Neural progenitor cell (in vitro differentiated cells): ENCODE measurements at regions not wholly inside any gene's neighbourhood (a gene's known extent, or its start where the extent isn't known, plus 50 kb on each side); places are given as distances from the start of the nearest gene placed in this dataset.
A peak's percentile ranks its signal among the peaks of the same experiment; 100 is the strongest.

Experiments
- DNase-seq: peaks from one replicate; pipeline ENCODE4 v3.0.0-alpha.2; 2016; ENCODE audit warnings: low spot score
- H2AFZ ChIP-seq: fragments of 200-600 bp; sonication (generic); replicated peaks from 2 replicates; pipeline ENCODE4 v1.6.1; 2016; ENCODE audit warnings: antibody characterized with exemption
- H3F3A ChIP-seq: fragments of 200-600 bp; sonication (generic); 2 replicates; pipeline ENCODE4 v1.6.1; 2016; ENCODE audit warnings: antibody characterized with exemption, low read depth
- H3K27ac ChIP-seq: fragments of 200-600 bp; sonication (generic); 2 replicates; pipeline ENCODE4 v1.5.1; 2016; ENCODE audit warnings: mild to moderate bottlenecking
- H3K27me3 ChIP-seq: fragments of 200-600 bp; sonication (generic); 2 replicates; pipeline ENCODE4 v1.6.1; 2016; ENCODE audit warnings: mild to moderate bottlenecking, moderate library complexity
- H3K36me3 ChIP-seq: fragments of 200-600 bp; sonication (generic); 2 replicates; pipeline ENCODE4 v1.5.1; 2016
- H3K4me1 ChIP-seq: fragments of 200-600 bp; sonication (generic); 2 replicates; pipeline ENCODE4 v1.6.1; 2016; ENCODE audit warnings: mixed run types
- H3K4me2 ChIP-seq: fragments of 200-600 bp; sonication (generic); 2 replicates; pipeline ENCODE4 v1.6.1; 2016
- H3K4me3 ChIP-seq: fragments of 200-600 bp; sonication (generic); 2 replicates; pipeline ENCODE4 v1.5.1; 2016
- H3K79me2 ChIP-seq: fragments of 200-600 bp; sonication (generic); 2 replicates; pipeline ENCODE4 v1.6.1; 2016; ENCODE audit warnings: low read depth
- H3K9ac ChIP-seq: fragments of 200-600 bp; sonication (generic); 2 replicates; pipeline ENCODE4 v1.6.1; 2016
- H3K9me3 ChIP-seq: fragments of 200-600 bp; sonication (generic); 2 replicates; pipeline ENCODE4 v1.5.1; 2016; ENCODE audit warnings: low read depth
- H4K20me1 ChIP-seq: fragments of 200-600 bp; sonication (generic); 2 replicates; pipeline ENCODE4 v1.6.1; 2016; ENCODE audit warnings: low read depth
- H3K27ac Mint-ChIP-seq: 3 replicates; pipeline ENCODE4 v1.8.0; 2021; ENCODE audit warnings: mixed read lengths
- H3K27me3 Mint-ChIP-seq: 2 replicates; pipeline ENCODE4 v1.8.0; 2022; ENCODE audit warnings: low read depth, mild to moderate bottlenecking, inconsistent platforms, moderate library complexity, mixed read lengths; ENCODE audit not compliant: insufficient read depth
- H3K36me3 Mint-ChIP-seq: 3 replicates; pipeline ENCODE4 v1.8.0; 2021; ENCODE audit warnings: mixed read lengths
- H3K4me1 Mint-ChIP-seq: 3 replicates; pipeline ENCODE4 v1.8.0; 2021; ENCODE audit warnings: mixed read lengths
- H3K4me3 Mint-ChIP-seq: 3 replicates; pipeline ENCODE4 v1.8.0; 2021; ENCODE audit warnings: mild to moderate bottlenecking, moderate library complexity, mixed read lengths
- H3K9me3 Mint-ChIP-seq: 3 replicates; pipeline ENCODE4 v1.8.0; 2020; ENCODE audit warnings: mixed read lengths
- CTCF ChIP-seq: fragments of 200-600 bp; sonication (generic); IDR thresholded peaks from 2 replicates; pipeline ENCODE4 v1.5.1; 2017; ENCODE audit warnings: antibody characterized with exemption, mild to moderate bottlenecking
- EZH2 ChIP-seq: fragments of 200-600 bp; sonication (generic); IDR thresholded peaks from 2 replicates; pipeline ENCODE4 v1.6.1; 2017; ENCODE audit warnings: antibody characterized with exemption, mild to moderate bottlenecking, moderate library complexity
- EZH2phosphoT487 ChIP-seq: fragments of 200-600 bp; sonication (generic); IDR thresholded peaks from 2 replicates; pipeline ENCODE4 v1.6.1; 2017; ENCODE audit warnings: antibody characterized with exemption

DNA sequence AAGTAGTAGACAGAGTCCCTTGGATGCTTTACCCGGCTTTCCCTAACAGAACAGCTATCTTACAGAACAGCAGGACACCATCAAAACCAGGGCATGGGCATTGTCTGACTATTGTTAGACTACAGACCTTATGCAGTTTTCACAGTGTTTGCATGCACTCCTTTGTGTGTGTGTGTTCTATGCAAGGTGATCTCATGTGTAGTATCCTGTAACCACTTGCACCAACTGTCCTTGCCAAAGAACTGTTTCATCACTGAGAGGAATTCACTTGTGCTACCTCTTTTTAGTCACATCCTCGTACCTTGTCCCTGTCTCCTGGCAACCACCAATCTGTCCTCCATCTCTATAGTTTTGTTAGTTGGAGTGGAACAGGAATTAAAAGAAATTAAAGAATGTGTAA, 183.6 kb upstream of the PZP start:
- peak; percentile 20 for DNase-seq
- no peaks in the 10 kb centered on the region for H3K79me2 ChIP-seq
- no peak overlapping the region for H3K4me3 ChIP-seq
- Mint-ChIP-seq H3K36me3 (peaks cover 2% of the 10 kb centered on the region), H3K9me3 (no peaks in the 10 kb centered on the region), H3K27ac (no peak overlapping the region), H3K4me1 (peaks cover 10% of the 10 kb centered on the region), H3K4me3 (no peak overlapping the region), H3K27me3 (peaks cover 2% of the 10 kb centered on the region)
- no peaks in the 10 kb centered on the region for H3K27me3 ChIP-seq
- H3K9me3 ChIP-seq: no peaks in the 10 kb centered on the region
- H2AFZ ChIP-seq: no peak overlapping the region
- H3K4me2 ChIP-seq: no peak overlapping the region
- H3K27ac ChIP-seq: no peak overlapping the region
- H3F3A ChIP-seq: peaks cover 4% of the 10 kb centered on the region
- no peak for TF ChIP-seq EZH2
- TF ChIP-seq CTCF: no peak
- TF ChIP-seq EZH2phosphoT487: no peak
- no peak overlapping the region for H3K9ac ChIP-seq
- H3K4me1 ChIP-seq: peaks cover 20% of the 10 kb centered on the region
- no peaks in the 10 kb centered on the region for H3K36me3 ChIP-seq
- H4K20me1 ChIP-seq: no peaks in the 10 kb centered on the region

DNA sequence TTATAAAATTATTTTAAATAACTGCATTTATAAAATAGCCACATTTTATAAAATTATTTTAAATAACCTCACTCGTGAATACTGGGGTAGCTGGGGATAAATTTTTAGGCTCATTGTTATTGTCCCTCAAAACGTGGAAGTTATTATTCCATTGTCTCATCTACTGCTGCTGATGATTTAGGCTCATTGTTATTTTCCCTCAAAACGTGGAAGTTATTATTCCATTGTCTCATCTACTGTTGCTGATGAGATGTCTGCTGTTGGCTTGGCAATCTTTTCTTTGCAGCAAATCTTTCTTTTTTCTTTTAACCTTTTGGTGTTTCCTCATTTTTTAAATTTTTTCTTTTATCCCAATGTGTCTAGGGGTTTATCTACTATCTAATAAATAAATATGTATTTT, 182.6 kb upstream of the PZP start:
- Histone ChIP-seq H4K20me1 (no peaks in the 10 kb centered on the region), H3K4me1 (peaks cover 20% of the 10 kb centered on the region), H3K4me2 (no peak overlapping the region), H3K36me3 (no peaks in the 10 kb centered on the region), H3K27ac (no peak overlapping the region), H3K9ac (no peak overlapping the region), H3F3A (peaks cover 4% of the 10 kb centered on the region), H3K9me3 (no peaks in the 10 kb centered on the region), H3K4me3 (no peak overlapping the region), H3K79me2 (no peaks in the 10 kb centered on the region), H3K27me3 (no peaks in the 10 kb centered on the region), H2AFZ (no peak overlapping the region)
- TF ChIP-seq EZH2: no peak
- TF ChIP-seq EZH2phosphoT487: no peak
- no peak for TF ChIP-seq CTCF
- Mint-ChIP-seq H3K27ac (no peak overlapping the region), H3K27me3 (peaks cover 2% of the 10 kb centered on the region), H3K4me3 (no peak overlapping the region), H3K9me3 (no peaks in the 10 kb centered on the region), H3K36me3 (no peaks in the 10 kb centered on the region), H3K4me1 (peaks cover 10% of the 10 kb centered on the region)
- no peak for DNase-seq

- TF ChIP-seq EZH2 (no peak), CTCF (no peak), EZH2phosphoT487 (no peak)
- DNase-seq: no peak
- no peak overlapping the region for H2AFZ ChIP-seq
- H3K27ac ChIP-seq: no peak overlapping the region
- no peak overlapping the region for H3K4me2 ChIP-seq
- no peaks in the 10 kb centered on the region for H3K9me3 ChIP-seq
- no peak overlapping the region for H3K4me3 Mint-ChIP-seq
- no peak overlapping the region for H3K27ac Mint-ChIP-seq
- H3K4me1 ChIP-seq: peaks cover 20% of the 10 kb centered on the region
- H3K27me3 ChIP-seq: no peaks in the 10 kb centered on the region
- peaks cover 3% of the 10 kb centered on the region for H3K27me3 Mint-ChIP-seq
- H4K20me1 ChIP-seq: no peaks in the 10 kb centered on the region
- no peak overlapping the region for H3K9ac ChIP-seq
- peaks cover 4% of the 10 kb centered on the region for H3F3A ChIP-seq
- H3K9me3 Mint-ChIP-seq: no peaks in the 10 kb centered on the region
- no peaks in the 10 kb centered on the region for H3K36me3 ChIP-seq
- H3K4me3 ChIP-seq: no peak overlapping the region
- no peaks in the 10 kb centered on the region for H3K36me3 Mint-ChIP-seq
- H3K4me1 Mint-ChIP-seq: peaks cover 10% of the 10 kb centered on the region
- H3K79me2 ChIP-seq: no peaks in the 10 kb centered on the region
Observed at GRCh38 chr12:9389796-9390195, 181.6 kb upstream of the PZP start.
